ENCODE measurements at regions not wholly inside any gene's neighbourhood (a gene's known extent, or its start where the extent isn't known, plus 50 kb on each side); places are given as distances from the start of the nearest gene placed in this dataset.

DNA sequence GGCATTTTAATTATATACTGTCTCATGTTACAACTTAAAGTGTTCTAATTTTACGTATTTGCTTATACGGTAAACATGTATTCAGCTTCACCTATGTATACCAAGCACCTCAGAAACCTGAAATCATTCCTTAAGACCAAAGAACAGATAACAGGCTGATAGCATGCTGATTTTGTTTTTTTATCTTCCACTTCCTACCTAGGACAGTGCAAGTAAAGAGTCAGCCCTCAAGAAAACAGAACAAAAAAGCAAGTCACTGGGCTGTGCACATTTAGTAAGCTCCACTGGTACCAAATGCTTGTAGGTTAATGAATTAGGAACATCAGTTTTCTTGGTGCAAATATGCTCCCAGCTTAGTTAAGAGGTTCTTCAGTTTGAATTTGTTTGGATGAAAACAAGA lies 611.3 kb downstream of the VRK1 start:
- TF ChIP-seq, protein P1, sequence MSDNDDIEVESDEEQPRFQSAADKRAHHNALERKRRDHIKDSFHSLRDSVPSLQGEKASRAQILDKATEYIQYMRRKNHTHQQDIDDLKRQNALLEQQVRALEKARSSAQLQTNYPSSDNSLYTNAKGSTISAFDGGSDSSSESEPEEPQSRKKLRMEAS (CRISPR knock-in tag; IDR thresholded peaks at IDR 0.05), result no peak
- TF ChIP-seq, protein P2, sequence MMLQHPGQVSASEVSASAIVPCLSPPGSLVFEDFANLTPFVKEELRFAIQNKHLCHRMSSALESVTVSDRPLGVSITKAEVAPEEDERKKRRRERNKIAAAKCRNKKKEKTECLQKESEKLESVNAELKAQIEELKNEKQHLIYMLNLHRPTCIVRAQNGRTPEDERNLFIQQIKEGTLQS (CRISPR knock-in tag; conservative IDR thresholded peaks at IDR 0.05), result no peak
- no peak for TF ChIP-seq RELA (CRISPR knock-in tag; IDR thresholded peaks at IDR 0.05; ENCODE audit: borderline replicate concordance)
- TF ChIP-seq, protein P3, sequence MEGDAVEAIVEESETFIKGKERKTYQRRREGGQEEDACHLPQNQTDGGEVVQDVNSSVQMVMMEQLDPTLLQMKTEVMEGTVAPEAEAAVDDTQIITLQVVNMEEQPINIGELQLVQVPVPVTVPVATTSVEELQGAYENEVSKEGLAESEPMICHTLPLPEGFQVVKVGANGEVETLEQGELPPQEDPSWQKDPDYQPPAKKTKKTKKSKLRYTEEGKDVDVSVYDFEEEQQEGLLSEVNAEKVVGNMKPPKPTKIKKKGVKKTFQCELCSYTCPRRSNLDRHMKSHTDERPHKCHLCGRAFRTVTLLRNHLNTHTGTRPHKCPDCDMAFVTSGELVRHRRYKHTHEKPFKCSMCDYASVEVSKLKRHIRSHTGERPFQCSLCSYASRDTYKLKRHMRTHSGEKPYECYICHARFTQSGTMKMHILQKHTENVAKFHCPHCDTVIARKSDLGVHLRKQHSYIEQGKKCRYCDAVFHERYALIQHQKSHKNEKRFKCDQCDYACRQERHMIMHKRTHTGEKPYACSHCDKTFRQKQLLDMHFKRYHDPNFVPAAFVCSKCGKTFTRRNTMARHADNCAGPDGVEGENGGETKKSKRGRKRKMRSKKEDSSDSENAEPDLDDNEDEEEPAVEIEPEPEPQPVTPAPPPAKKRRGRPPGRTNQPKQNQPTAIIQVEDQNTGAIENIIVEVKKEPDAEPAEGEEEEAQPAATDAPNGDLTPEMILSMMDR (IDR thresholded peaks at IDR 0.05), result no peak

Data from WTC11 (cell line).